H1 (cell line): ENCODE measurements at regions not wholly inside any gene's neighbourhood (a gene's known extent, or its start where the extent isn't known, plus 50 kb on each side); places are given as distances from the start of the nearest gene placed in this dataset.

Experiments
- CBX8 ChIP-seq: fragments of 300-800, 300-1000 bp; sonication (generic); IDR thresholded peaks from 2 replicates; pipeline ENCODE4 v1.7.1; 2016; ENCODE audit warnings: low read depth, low read length, borderline replicate concordance
- EGR1 ChIP-seq: IDR thresholded peaks from 2 replicates; pipeline ENCODE4 v1.6.1; 2011; ENCODE audit warnings: low read depth, low read length, borderline replicate concordance
- EP300 ChIP-seq, 2 experiments: IDR thresholded peaks; 1 replicate in 1 of 2; 2 replicates in 1 of 2; pipeline ENCODE4 v1.6.1; 2011 to 2012; ENCODE audit warnings: low read depth in 2 of 2, low read length in 2 of 2, mild to moderate bottlenecking in 2 of 2, borderline replicate concordance in 1 of 2, inconsistent platforms in 1 of 2, moderate library complexity in 1 of 2
- PHF8 ChIP-seq: fragments of 200-600 bp; sonication (generic); conservative IDR thresholded peaks from 2 replicates; pipeline ENCODE4 v1.7.1; 2012; ENCODE audit warnings: low read depth, mild to moderate bottlenecking, inconsistent platforms, low read length, moderate library complexity
- POLR2A ChIP-seq, 2 experiments: IDR thresholded peaks; 1 replicate in 1 of 2; 2 replicates in 1 of 2; pipeline ENCODE4 v1.6.1; 2011; ENCODE audit warnings: low read depth in 2 of 2, low read length in 2 of 2, mild to moderate bottlenecking in 2 of 2; ENCODE audit errors: control extremely low read depth in 1 of 2
- SUZ12 ChIP-seq: fragments of 200-600 bp; sonication (generic); IDR thresholded peaks from 2 replicates; pipeline ENCODE4 v1.6.1; 2012; ENCODE audit warnings: mild to moderate bottlenecking, inconsistent platforms, low read length, moderate library complexity, mixed read lengths
- TCF12 ChIP-seq: IDR thresholded peaks from 2 replicates; pipeline ENCODE4 v1.6.1; 2011; ENCODE audit warnings: low read depth, mild to moderate bottlenecking, low read length
- TF ChIP-seq, protein P1 (sequence below), 3 experiments: IDR thresholded peaks; 1 replicate in 2 of 3; 2 replicates in 1 of 3; pipeline versions ENCODE4 v1.5.1 to v1.6.1; 2011; ENCODE audit warnings: low read length in 3 of 3, mild to moderate bottlenecking in 3 of 3, inconsistent platforms in 2 of 3, low read depth in 1 of 3, moderate library complexity in 1 of 3; ENCODE audit not compliant: insufficient read depth in 1 of 3; ENCODE audit errors: control extremely low read depth in 1 of 3

- TF ChIP-seq, protein P1, sequence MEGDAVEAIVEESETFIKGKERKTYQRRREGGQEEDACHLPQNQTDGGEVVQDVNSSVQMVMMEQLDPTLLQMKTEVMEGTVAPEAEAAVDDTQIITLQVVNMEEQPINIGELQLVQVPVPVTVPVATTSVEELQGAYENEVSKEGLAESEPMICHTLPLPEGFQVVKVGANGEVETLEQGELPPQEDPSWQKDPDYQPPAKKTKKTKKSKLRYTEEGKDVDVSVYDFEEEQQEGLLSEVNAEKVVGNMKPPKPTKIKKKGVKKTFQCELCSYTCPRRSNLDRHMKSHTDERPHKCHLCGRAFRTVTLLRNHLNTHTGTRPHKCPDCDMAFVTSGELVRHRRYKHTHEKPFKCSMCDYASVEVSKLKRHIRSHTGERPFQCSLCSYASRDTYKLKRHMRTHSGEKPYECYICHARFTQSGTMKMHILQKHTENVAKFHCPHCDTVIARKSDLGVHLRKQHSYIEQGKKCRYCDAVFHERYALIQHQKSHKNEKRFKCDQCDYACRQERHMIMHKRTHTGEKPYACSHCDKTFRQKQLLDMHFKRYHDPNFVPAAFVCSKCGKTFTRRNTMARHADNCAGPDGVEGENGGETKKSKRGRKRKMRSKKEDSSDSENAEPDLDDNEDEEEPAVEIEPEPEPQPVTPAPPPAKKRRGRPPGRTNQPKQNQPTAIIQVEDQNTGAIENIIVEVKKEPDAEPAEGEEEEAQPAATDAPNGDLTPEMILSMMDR (IDR thresholded peaks at IDR 0.05; ENCODE audit: control extremely low read depth in 1 of 3, insufficient read depth in 1 of 3, low read depth in 1 of 3, low read length in 3 of 3): no peak
- no peak for TF ChIP-seq CBX8
- TF ChIP-seq POLR2A (IDR thresholded peaks at IDR 0.05; ENCODE audit: control extremely low read depth in 1 of 2, low read depth in 2 of 2, low read length in 2 of 2): no peak
- no peak for TF ChIP-seq EP300 (IDR thresholded peaks at IDR 0.05; ENCODE audit: borderline replicate concordance in 1 of 2, low read depth in 2 of 2, low read length in 2 of 2)
- no peak for TF ChIP-seq SUZ12
- no peak for TF ChIP-seq PHF8
- no peak for TF ChIP-seq EGR1
- TF ChIP-seq TCF12: no peak
These were observed 80.9 kb upstream of the NKX1-1 start for GRCh38 chr4:1487106-1487505.
